SU-DHL-6 (cell line): ENCODE measurements at regions not wholly inside any gene's neighbourhood (a gene's known extent, or its start where the extent isn't known, plus 50 kb on each side); places are given as distances from the start of the nearest gene placed in this dataset.

Experiments used
- H2AFZ ChIP-seq: fragments of 200-600 bp; sonication (generic); 2 replicates; pipeline ENCODE4 v1.6.1; 2014; ENCODE audit warnings: low read depth, mild to moderate bottlenecking, moderate library complexity, mixed read lengths, antibody characterized with exemption, low read length; ENCODE audit not compliant: severe bottlenecking
- H3F3A ChIP-seq: fragments of 200-600 bp; shearing (Covaris generic); 2 replicates; pipeline ENCODE4 v1.6.0; 2016; ENCODE audit warnings: antibody characterized with exemption, mild to moderate bottlenecking; ENCODE audit not compliant: insufficient read depth
- H3K27ac ChIP-seq: fragments of 200-600 bp; sonication (generic); 2 replicates; pipeline ENCODE4 v1.5.1; 2016; ENCODE audit warnings: low read depth, mild to moderate bottlenecking, low read length, moderate library complexity, mixed read lengths
- H3K27me3 ChIP-seq: fragments of 200-600 bp; sonication (generic), shearing (Covaris generic); 2 replicates; pipeline ENCODE4 v1.6.0; 2014; ENCODE audit warnings: mild to moderate bottlenecking, low read length
- H3K36me3 ChIP-seq: fragments of 200-600 bp; sonication (generic); 2 replicates; pipeline ENCODE4 v1.6.1; 2014; ENCODE audit warnings: mild to moderate bottlenecking, low read length, mixed read lengths
- H3K4me2 ChIP-seq: fragments of 300-600, 200-600 bp; shearing (Covaris generic), sonication (generic); 2 replicates; pipeline ENCODE4 v1.6.0; 2014; ENCODE audit warnings: low read length, low read depth, mild to moderate bottlenecking; ENCODE audit not compliant: poor library complexity, severe bottlenecking
- H3K4me3 ChIP-seq: fragments of 200-600 bp; sonication (generic); 2 replicates; pipeline ENCODE4 v1.5.1; 2014; ENCODE audit warnings: antibody characterized with exemption, low read length, mild to moderate bottlenecking, mixed read lengths; ENCODE audit not compliant: insufficient read depth, poor library complexity, severe bottlenecking
- H3K79me2 ChIP-seq: fragments of 200-600 bp; sonication (generic); 2 replicates; pipeline ENCODE4 v1.6.1; 2014; ENCODE audit warnings: mild to moderate bottlenecking, low read length, moderate library complexity; ENCODE audit not compliant: insufficient read depth
- H3K9ac ChIP-seq: fragments of 200-600 bp; sonication (generic); 2 replicates; pipeline ENCODE4 v1.7.0; 2014; ENCODE audit warnings: mild to moderate bottlenecking, low read length
- H3K9me2 ChIP-seq: fragments of 200-600 bp; sonication (generic); replicated peaks from 2 replicates; pipeline ENCODE4 v1.6.1; 2014; ENCODE audit warnings: low read length; ENCODE audit not compliant: insufficient read depth
- H3K9me3 ChIP-seq: fragments of 200-600 bp; sonication (generic); 2 replicates; pipeline ENCODE4 v1.6.1; 2014; ENCODE audit warnings: low read length, mixed read lengths; ENCODE audit not compliant: insufficient read depth
- H4K20me1 ChIP-seq: fragments of 200-600 bp; sonication (generic); 2 replicates; pipeline ENCODE4 v1.6.1; 2014; ENCODE audit warnings: low read depth, mild to moderate bottlenecking, antibody characterized with exemption, low read length, moderate library complexity, mixed read lengths
- CTCF ChIP-seq: fragments of 200-600 bp; sonication (generic); IDR thresholded peaks from one replicate; pipeline ENCODE4 v1.5.1; 2017; ENCODE audit warnings: antibody characterized with exemption, mild to moderate bottlenecking, low read length, moderate library complexity; ENCODE audit not compliant: insufficient read depth, poor library complexity, severe bottlenecking
- EZH2phosphoT487 ChIP-seq: fragments of 200-600 bp; sonication (generic), shearing (Covaris generic); conservative IDR thresholded peaks from 2 replicates; pipeline ENCODE4 v1.6.1; 2018; ENCODE audit warnings: mild to moderate bottlenecking, antibody characterized with exemption, low read length, moderate library complexity, mixed read lengths

GRCh38 chr14:86641310-86641709 lies 1111.4 kb downstream of the FLRT2 start:
- Histone ChIP-seq H3K79me2 (no peaks in the 10 kb centered on the region), H3K36me3 (no peaks in the 10 kb centered on the region), H3K27ac (no peak overlapping the region), H3K9ac (no peak overlapping the region), H3K9me2 (no peaks in the 10 kb centered on the region; the same call in 1 of the 2 replicates), H3K9me3 (no peaks in the 10 kb centered on the region), H3K4me3 (no peak overlapping the region), H3K27me3 (no peaks in the 10 kb centered on the region), H4K20me1 (no peaks in the 10 kb centered on the region), H2AFZ (no peak overlapping the region), H3F3A (no peaks in the 10 kb centered on the region), H3K4me2 (no peak overlapping the region)
- TF ChIP-seq CTCF (no peak), EZH2phosphoT487 (no peak)

GRCh38 chr14:86640288-86640687 lies 1110.3 kb downstream of the FLRT2 start:
- Histone ChIP-seq H4K20me1 (no peaks in the 10 kb centered on the region), H3K79me2 (no peaks in the 10 kb centered on the region), H3K4me2 (no peak overlapping the region), H3K9ac (no peak overlapping the region), H2AFZ (no peak overlapping the region), H3K27me3 (no peaks in the 10 kb centered on the region), H3K9me2 (no peaks in the 10 kb centered on the region; the same call in 1 of the 2 replicates), H3K27ac (no peak overlapping the region), H3K36me3 (no peaks in the 10 kb centered on the region), H3K4me3 (no peak overlapping the region), H3K9me3 (no peaks in the 10 kb centered on the region), H3F3A (no peaks in the 10 kb centered on the region)
- TF ChIP-seq CTCF (no peak), EZH2phosphoT487 (no peak)

- no peaks in the 10 kb centered on the region for H3K36me3 ChIP-seq
- TF ChIP-seq EZH2phosphoT487 (no peak), CTCF (no peak)
- no peak overlapping the region for H2AFZ ChIP-seq
- H3K27me3 ChIP-seq, result no peaks in the 10 kb centered on the region
- H3K79me2 ChIP-seq, result no peaks in the 10 kb centered on the region
- H3K4me2 ChIP-seq, result no peak overlapping the region
- H3K9me3 ChIP-seq, result no peaks in the 10 kb centered on the region
- H3F3A ChIP-seq, result no peaks in the 10 kb centered on the region
- H3K9ac ChIP-seq, result no peak overlapping the region
- no peak overlapping the region for H3K27ac ChIP-seq
- no peaks in the 10 kb centered on the region; the same call in 1 of the 2 replicates for H3K9me2 ChIP-seq
- no peak overlapping the region for H3K4me3 ChIP-seq
- H4K20me1 ChIP-seq, result no peaks in the 10 kb centered on the region
Measured at GRCh38 chr14:86639666-86640065, 1109.7 kb downstream of the FLRT2 start.
